Lower leg skin (tissue), 4 donors: ENCODE measurements at regions not wholly inside any gene's neighbourhood (a gene's known extent, or its start where the extent isn't known, plus 50 kb on each side); places are given as distances from the start of the nearest gene placed in this dataset.

Source experiments
- DNase-seq, 2 donors: peaks; one replicate each; pipeline ENCODE4 v3.0.0-alpha.2; 2019; ENCODE audit warnings: low spot score in 2 of 2
- H3K4me3 ChIP-seq: fragments of 200-600 bp; sonication (generic); 2 replicates; pipeline ENCODE4 v1.5.1; 2017; ENCODE audit warnings: mild to moderate bottlenecking, low read depth; ENCODE audit not compliant: poor library complexity, severe bottlenecking
- POLR2A ChIP-seq, 2 donors: fragments of 450-650 bp; IDR thresholded peaks; one replicate each; pipeline ENCODE4 v1.6.1; 2016 to 2017; ENCODE audit warnings: antibody characterized with exemption in 2 of 2, mild to moderate bottlenecking in 1 of 2, moderate library complexity in 1 of 2
- WGBS, 2 donors: methylation state at CpG; one replicate each; pipeline ENCODE4 v1.1.5; 2018; 5-methylcytosine and 5-hydroxymethylcytosine counted together
- intact Hi-C: fragments of 100-400 bp; cut with DNase I; formaldehyde crosslinking; loops from one replicate; pipeline ENCODE4 v1.15.0; 2023; ENCODE audit warnings: low total_unique reads
- TF ChIP-seq, protein P1 (sequence below), 3 donors: fragments of 450-650 bp; IDR thresholded peaks; one replicate each; pipeline ENCODE4 v1.5.1; 2016; ENCODE audit warnings: antibody characterized with exemption in 3 of 3, mild to moderate bottlenecking in 3 of 3, moderate library complexity in 2 of 3

DNA sequence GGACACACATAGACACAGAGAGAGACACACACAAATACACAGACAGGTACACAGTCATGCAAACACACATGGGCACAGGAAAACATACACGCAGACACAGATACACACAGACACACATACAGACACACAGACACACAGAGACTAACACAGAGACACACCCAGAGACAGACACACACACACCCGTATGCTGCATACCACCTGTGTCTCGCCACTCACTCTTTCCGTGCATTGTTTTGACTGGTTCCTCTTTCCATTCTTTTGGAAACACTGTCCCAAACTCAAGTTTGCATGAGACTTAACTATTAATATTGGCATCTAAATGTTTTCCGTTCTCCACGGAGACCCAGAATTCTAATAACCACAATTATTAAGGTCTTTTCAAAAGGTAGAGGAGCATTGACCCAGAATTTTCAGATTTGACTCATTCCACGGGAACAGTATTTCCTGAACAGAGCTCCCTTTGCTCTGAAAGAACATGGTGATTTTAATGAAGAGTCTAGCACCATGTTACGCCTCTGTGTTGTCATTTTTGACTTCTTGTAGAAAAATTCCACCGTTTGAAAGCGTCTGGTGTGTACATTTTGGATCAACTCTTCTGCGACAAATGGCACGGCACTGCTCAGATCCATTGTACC is 141.2 kb upstream of the RNF32 start:
- TF ChIP-seq, protein P1, sequence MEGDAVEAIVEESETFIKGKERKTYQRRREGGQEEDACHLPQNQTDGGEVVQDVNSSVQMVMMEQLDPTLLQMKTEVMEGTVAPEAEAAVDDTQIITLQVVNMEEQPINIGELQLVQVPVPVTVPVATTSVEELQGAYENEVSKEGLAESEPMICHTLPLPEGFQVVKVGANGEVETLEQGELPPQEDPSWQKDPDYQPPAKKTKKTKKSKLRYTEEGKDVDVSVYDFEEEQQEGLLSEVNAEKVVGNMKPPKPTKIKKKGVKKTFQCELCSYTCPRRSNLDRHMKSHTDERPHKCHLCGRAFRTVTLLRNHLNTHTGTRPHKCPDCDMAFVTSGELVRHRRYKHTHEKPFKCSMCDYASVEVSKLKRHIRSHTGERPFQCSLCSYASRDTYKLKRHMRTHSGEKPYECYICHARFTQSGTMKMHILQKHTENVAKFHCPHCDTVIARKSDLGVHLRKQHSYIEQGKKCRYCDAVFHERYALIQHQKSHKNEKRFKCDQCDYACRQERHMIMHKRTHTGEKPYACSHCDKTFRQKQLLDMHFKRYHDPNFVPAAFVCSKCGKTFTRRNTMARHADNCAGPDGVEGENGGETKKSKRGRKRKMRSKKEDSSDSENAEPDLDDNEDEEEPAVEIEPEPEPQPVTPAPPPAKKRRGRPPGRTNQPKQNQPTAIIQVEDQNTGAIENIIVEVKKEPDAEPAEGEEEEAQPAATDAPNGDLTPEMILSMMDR (IDR thresholded peaks at IDR 0.05) = no peak
- no peak overlapping the region for H3K4me3 ChIP-seq
- DNase-seq = no peak
- intact Hi-C loops = no loop called here
- WGBS, 2 donors = 77 to 79% methylated on average over 12 of the region's 12 CpGs

DNA sequence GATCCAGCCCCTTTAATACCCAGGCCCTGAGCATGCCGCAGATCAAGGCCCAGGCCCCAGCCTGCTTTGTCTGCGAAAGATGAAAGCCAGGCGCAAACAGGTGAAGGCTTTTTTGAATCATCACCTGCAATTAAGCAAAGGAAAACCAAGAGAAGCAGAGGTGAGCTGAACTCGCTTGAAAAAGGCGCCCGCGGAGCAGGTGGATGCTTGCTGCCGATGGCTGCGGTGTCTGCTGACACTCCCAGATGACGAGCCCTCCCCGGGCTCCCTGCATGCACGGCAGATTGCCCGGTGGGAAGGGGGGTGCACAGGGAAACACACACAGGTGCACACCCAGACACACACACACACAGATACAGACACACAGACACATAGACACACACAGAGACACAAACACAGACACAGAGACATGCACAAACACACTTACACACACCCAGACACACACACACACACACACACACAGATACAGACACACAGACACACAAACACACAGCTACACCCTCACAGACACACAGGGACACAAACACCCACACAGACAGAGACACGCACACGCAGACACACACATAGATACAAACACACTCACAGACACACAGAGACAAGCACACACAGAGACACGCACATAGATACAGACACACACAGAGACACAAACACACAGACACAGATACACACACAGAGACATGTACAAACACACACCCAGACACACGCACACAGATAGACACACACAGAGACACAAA is 142.6 kb upstream of the RNF32 start:
- TF ChIP-seq, protein P1 (IDR thresholded peaks at IDR 0.05) = no peak
- no peak for TF ChIP-seq POLR2A (IDR thresholded peaks at IDR 0.05)
- 55 to 67% methylated on average over 17 of the region's 17 CpGs for WGBS, 2 donors
- H3K4me3 ChIP-seq = no peak overlapping the region
- DNase-seq = no peak
- intact Hi-C loops = no loop called here

DNA sequence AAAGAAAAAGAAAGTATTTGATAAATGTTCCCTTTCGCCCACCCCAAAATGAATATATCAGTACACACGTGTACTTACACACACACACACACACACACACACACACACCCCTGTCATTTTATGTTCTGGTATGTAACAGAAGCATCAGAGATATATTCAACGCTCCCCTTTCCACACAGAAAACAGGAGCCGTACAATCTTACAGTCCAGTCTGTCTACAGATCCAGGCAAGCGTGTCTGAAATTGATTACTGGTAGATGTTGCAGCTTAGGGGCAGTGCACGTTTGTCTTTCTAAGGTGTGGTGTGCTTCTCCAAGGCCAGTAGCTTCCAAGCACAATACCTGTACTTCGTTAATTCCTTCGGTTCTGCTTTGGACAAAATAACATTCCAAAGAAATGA is 143.7 kb upstream of the RNF32 start:
- no peak for DNase-seq
- no peak overlapping the region for H3K4me3 ChIP-seq
- intact Hi-C loops = no loop called here
- WGBS, 2 donors = 65 to 71% methylated on average over 8 of the region's 8 CpGs
- TF ChIP-seq, protein P1 (IDR thresholded peaks at IDR 0.05) = no peak
- TF ChIP-seq POLR2A (IDR thresholded peaks at IDR 0.05) = no peak

DNA sequence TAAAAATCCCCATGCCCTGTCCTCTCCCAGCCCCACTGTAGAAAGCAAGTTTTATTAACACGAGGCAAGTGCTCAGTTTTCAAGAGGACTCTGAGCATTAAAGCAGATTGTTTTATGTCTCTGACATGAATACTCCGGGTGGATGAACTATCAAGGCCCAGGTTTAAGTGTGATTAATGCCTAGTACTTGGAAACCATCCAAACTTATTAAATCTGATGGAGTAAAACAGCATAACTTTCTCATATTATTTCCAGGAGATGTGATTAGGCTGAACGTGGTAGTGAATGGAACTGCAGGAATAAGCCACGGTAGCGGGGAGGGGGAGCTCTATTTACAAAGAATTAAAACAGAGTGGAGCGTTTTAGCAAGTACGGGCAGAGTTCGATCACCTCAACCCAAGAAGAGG is 144.2 kb upstream of the RNF32 start:
- DNase-seq = no peak
- TF ChIP-seq, protein P1 (IDR thresholded peaks at IDR 0.05) = no peak
- no peak for TF ChIP-seq POLR2A (IDR thresholded peaks at IDR 0.05)
- 34 to 43% methylated on average over 8 of the region's 8 CpGs for WGBS, 2 donors
- H3K4me3 ChIP-seq = no peak overlapping the region
- intact Hi-C loops = no loop called here

DNA sequence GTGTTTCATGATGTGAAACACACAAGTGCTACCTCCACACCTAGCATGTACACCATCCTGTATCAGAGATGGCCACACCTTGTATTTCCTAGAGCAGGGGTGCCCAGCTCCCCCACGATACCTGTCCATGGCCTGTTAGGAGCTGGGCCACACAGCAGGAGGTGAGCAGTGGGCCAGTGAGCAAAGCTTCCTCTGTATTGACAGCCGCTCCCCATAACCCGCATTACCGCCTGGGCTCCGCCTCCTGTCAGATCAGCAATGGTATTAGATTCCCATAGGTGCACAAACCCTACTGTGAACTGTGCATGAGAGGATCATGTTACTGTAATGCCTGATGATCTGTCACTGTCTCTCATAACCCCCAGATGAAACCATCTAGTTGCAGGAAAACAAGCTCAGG is 145.6 kb upstream of the RNF32 start:
- intact Hi-C loops = no loop called here
- WGBS, 2 donors = 92 to 98% methylated on average over 5 of the region's 5 CpGs
- H3K4me3 ChIP-seq = no peak overlapping the region
- DNase-seq = no peak
- TF ChIP-seq, protein P1 (IDR thresholded peaks at IDR 0.05) = no peak
- no peak for TF ChIP-seq POLR2A (IDR thresholded peaks at IDR 0.05)
